HG03159 (cell line): ENCODE measurements at regions not wholly inside any gene's neighbourhood (a gene's known extent, or its start where the extent isn't known, plus 50 kb on each side); places are given as distances from the start of the nearest gene placed in this dataset.

Source experiments
- ATAC-seq: cut with Tn5 transposase; IDR thresholded peaks from one replicate; pipeline ENCODE4 v1.9.1; 2021; ENCODE audit warnings: mild to moderate bottlenecking, moderate library complexity; ENCODE audit not compliant: unreplicated experiment

- ATAC-seq, result peak; percentile 59
Observed at GRCh38 chr4:89438102-89438831, 130.7 kb upstream of the GPRIN3 start.

- peak; percentile 90 for ATAC-seq
Observed at GRCh38 chr4:89434364-89434988, 126.9 kb upstream of the GPRIN3 start.

DNA sequence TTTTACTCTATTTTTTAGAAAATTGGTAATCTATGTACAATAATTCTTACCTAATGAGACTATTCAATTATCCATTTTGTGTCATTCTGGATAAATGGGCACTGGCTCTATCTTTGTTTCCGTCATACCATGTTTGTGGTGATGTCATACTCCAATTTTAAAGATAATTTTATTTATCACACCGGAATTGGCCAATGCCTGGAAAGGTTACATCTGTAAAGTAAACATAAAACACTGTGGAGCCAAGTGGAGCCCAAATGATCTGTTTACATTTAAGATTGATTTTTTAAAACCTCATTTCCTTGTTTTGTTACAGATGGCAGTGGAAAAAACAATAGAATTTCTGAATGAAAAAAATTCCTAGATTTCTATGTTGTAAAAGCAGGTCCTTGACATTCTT, 120.2 kb upstream of the GPRIN3 start:
- ATAC-seq, result no peak

- ATAC-seq, result no peak
Observed at GRCh38 chr4:89425023-89425422, 117.4 kb upstream of the GPRIN3 start.

DNA sequence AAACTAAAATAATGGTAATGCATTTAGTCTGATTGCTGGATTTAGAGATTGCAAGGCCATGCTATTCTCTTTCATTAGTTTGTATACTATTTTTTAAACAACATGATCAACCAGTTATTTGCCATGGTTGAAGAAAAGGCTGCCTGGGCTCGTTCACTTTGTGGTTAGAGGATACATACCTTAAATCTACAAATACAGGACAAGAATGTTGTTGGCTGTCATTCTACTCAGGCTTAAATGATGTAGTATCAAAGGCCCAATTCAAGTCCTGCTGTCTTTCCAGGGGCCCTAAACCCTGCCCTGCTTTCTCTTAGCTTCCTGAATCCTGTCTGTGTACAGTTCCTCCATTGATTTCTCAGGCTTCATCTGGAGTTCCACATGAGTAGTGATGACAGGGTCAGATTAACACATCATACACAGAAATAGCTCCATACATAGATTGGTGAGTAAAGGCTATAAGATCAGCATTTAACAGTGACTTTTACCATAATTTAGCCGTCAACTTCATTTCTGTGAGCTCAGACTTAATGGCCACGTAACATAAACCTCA, 114.9 kb upstream of the GPRIN3 start:
- ATAC-seq, result no peak

DNA sequence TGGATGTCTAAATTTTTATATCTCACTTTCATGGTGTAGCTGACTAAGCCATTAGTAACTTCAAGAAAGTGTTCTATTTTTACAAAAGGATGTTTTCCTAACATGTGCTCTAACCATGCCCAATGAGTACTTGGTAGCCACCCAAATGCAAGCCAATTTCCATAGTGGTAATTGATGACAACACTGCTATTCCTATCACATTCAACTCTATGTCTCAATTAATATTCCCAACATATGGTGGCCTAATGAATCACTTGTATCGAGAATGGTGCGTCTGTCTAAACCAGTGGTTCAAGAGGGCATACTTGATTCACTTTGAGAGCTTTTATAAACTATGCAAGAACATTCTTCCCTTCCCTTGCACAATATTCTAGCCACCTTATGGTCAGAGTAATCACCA, 112.9 kb upstream of the GPRIN3 start:
- ATAC-seq, result no peak

GRCh38 chr4:89419111-89419695, 111.6 kb upstream of the GPRIN3 start:
- ATAC-seq, result no peak

GRCh38 chr4:89416960-89417359, 109.4 kb upstream of the GPRIN3 start:
- ATAC-seq, result no peak

DNA sequence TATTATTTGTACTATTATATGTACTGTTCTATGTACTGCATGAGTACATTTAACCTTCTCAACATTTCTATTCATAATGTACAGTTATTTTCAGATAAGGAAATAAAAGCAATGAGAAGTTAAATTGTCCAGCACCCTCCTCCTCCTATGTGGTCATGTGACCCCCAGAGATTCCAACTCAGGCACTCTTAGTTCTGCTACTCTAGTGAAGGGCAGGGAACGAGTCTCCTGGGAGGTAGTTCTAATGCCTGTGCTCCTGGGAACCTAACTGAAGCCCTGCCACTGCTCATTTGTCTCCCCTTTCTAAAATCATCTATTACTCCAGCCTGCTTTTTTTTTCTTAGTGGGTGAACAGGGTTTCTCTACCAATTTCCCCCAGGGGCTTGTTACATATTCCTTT, 105.9 kb upstream of the GPRIN3 start:
- no peak for ATAC-seq

DNA sequence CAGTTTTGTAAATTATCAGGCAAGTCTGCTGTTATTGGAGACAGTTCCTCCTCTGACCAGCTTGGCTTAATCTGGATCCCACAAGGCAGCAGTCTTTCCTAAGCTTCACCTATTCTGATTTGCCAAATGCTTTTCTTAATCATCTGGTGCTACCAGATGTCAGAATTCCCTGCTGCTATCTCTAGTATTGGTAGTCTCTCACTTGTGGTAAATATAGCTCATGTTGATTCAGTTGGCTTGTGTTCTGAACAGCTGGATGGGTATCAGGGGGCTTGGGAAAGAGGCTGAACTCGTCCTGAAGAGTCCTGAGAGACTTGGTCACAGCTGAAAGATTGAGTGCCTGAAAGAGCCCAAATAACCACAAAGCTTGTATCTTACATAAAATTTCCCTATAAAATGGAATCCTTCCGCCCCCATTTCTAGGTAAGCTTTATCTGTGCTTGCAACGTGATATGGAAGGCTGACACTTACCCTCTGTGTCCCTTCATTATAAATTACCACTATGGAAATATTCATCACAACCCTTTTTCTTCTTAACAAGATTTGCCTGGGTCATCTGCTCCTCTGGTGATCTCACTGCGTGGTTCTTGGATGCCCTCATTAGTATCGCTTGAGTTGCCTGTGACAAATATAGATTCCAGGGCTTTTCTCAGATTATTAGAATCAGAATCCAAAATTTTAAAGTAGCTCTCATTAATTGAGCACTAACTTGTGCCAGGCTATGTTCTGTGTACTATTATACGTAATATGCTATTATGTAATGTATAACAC, 104.1 kb upstream of the GPRIN3 start:
- ATAC-seq, result no peak

GRCh38 chr4:89410687-89411086, 103.1 kb upstream of the GPRIN3 start:
- ATAC-seq, result no peak

- no peak for ATAC-seq
Observed at GRCh38 chr4:89404530-89404929, 96.9 kb upstream of the GPRIN3 start.

GRCh38 chr4:89403826-89404225, 96.2 kb upstream of the GPRIN3 start:
- no peak for ATAC-seq

GRCh38 chr4:89400287-89401035, 92.9 kb upstream of the GPRIN3 start:
- ATAC-seq, result no peak

- ATAC-seq, result no peak
Observed at GRCh38 chr4:89398644-89399043, 91.0 kb upstream of the GPRIN3 start.

GRCh38 chr4:89398146-89398545, 90.5 kb upstream of the GPRIN3 start:
- no peak for ATAC-seq

DNA sequence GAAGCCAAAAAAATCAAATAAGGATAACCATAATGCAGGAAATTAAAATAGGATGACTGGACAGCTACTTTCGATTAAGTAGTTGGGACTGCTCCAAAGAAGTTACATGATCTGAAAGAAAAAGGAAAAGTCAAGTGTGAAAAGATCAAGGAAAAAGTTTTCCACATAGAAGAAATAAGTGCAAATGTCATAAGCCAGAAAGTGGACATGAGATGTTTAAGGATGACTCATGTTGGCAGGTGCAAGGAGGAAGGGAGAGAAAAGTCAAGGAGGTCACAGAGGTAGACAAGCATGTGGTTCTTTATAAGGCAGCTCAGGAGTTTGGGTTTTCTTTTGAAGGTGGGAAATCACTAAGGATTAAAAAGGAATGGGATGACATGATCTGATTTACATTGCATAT, 89.8 kb upstream of the GPRIN3 start:
- ATAC-seq, result no peak

DNA sequence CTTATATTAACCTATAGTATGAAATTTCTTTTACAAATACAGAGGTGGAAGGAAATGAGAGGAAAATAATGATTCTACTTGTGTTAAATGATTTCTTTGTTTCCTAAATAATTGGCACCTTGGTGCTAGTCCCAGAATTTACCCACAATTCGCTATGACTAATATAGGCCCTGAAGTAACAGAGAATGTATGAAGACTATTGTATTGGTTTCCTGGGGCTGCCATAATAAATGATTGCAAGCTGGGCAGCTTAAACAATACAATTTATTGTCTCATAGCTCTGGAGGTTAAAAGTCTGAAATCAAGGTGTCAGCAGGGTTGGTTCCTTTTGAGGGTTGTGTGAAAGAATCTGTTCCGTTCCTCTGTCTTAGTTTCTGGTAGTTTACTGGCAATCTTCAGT, 74.8 kb upstream of the GPRIN3 start:
- no peak for ATAC-seq

DNA sequence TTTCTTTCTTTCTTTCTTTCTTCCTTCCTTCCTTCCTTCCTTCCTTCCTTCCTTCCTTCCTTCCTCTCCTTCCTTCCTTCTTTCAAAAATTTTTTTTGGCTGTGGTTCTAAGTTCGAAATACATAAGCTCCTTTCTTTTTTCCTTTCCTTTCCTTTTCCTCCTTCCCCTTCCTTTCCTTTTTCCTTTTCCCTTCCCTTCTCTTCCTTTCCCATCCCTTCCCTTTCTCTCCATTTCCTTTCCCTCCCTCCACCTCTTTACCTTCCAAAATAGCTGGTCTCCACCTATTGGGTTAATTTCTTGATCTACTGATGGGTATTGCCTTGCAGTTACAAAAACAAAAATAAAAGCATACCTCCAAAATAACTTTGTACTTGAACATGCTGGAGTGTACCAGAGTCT, 73.4 kb upstream of the GPRIN3 start:
- no peak for ATAC-seq

DNA sequence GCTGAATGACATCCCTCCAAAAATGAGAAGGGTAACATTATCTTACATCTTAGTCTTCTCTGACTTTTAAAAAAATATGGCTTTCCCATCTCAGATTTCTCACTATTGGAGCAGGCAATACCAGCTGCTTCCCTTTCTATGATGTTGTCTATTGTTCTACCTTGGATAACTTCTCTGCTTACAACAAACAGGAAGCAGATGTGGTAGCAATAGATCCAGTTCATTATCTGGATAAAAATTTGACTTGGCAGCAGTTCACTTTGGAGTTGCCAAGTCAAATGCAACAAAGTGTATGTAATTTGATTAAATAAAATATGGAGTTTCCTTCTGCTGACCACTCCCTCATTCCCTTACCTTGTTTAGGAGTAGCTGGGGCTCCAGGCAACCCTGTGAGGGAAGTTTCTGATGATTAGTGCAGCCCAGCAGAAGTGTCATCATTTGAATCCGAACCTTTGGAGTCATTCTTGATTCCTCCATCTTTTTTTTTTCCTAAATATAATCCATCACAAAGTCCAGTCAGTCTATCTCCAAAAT, 72.0 kb upstream of the GPRIN3 start:
- no peak for ATAC-seq
